ENCODE measurements at regions not wholly inside any gene's neighbourhood (a gene's known extent, or its start where the extent isn't known, plus 50 kb on each side); places are given as distances from the start of the nearest gene placed in this dataset.

DNA sequence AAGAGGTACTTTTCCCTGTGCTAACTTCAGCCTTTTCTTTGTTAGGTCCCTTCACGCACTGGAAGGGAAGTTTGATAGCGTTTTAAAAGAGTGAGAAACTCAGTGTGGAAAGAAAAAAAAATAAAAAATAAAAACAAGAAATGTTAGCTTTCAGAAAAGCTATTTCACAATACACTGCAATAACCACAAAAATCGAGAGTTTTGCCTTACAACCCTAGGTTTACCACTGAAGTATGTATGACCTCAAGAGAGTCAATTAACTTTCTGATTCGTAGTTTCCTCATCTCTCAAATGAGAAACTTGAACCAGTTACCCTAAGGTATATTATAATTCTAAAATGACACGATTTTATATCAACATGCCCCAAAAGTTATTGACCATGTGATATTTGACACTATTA lies 93.9 kb upstream of the JADE1 start:
- peaks cover 0 to 2% (median 0%) of the 10 kb centered on the region in 11 donors for H3K9me3 Mint-ChIP-seq
- no peak for DNase-seq
- H3K27me3 Mint-ChIP-seq = peaks cover 0 to 10% (median 0%) of the 10 kb centered on the region in 5 donors
- H3K4me1 ChIP-seq (ENCODE audit: control insufficient read depth in 2 of 2, insufficient read depth in 2 of 2, low read length in 2 of 2) = no peaks in the 10 kb centered on the region
- intact Hi-C loops (cut with micrococcal nuclease) = no loop called here
- POLR2A ChIA-PET = no interaction called here
- no peak overlapping the region for H3K4me3 Mint-ChIP-seq
- H3K27ac ChIP-seq (ENCODE audit: low read depth, low read length) = no peak overlapping the region
- H3K27ac Mint-ChIP-seq = no peak overlapping the region
- CTCF ChIA-PET = no interaction called here
- no peaks in the 10 kb centered on the region for H3K9me3 ChIP-seq (ENCODE audit: control insufficient read depth in 2 of 3, low read length in 3 of 3)
- no peak for ATAC-seq
- no peak overlapping the region for H3K4me3 ChIP-seq (ENCODE audit: low read length)
- peaks cover 0 to 3% (median 0%) of the 10 kb centered on the region in 5 donors for H3K36me3 Mint-ChIP-seq
- no peaks in the 10 kb centered on the region for H3K36me3 ChIP-seq (ENCODE audit: control insufficient read depth in 2 of 3, insufficient read depth in 3 of 3, low read length in 3 of 3)
- H3K27me3 ChIP-seq (ENCODE audit: control insufficient read depth in 2 of 2, insufficient read depth in 2 of 2, low read length in 2 of 2) = peaks cover 0 to 3% of the 10 kb centered on the region in 2 donors
- H3K4me1 Mint-ChIP-seq = peaks cover 0 to 19% (median 9%) of the 10 kb centered on the region in 7 donors

DNA sequence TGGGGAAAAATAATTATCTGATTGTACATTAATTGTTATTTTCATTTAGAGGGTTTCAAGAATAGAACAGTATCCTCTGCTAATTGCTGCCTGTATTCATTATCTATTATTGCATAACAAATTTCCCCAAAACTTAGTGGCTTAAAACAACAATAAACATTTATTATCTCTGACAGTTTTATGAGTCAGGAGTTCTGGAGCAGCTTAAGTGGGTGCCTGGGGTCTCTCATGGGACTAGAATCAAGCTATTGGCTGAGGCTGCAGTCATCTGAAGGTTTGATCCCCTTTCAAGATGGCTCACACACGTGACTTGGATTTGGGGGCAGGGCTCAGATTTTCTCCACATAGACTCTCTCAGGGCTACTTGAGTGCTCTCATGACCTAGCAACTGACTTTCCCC lies 98.1 kb upstream of the JADE1 start:
- ChIA-PET POLR2A (no interaction called here), CTCF (no interaction called here)
- DNase-seq = no peak
- Mint-ChIP-seq H3K4me3 (no peak overlapping the region), H3K27ac (peak overlapping the region in 2 of 9 donors; percentile 5 to 14), H3K27me3 (no peaks in the 10 kb centered on the region), H3K36me3 (peaks cover 0 to 8% (median 0%) of the 10 kb centered on the region in 5 donors), H3K4me1 (peaks cover 9 to 44% (median 34%) of the 10 kb centered on the region in 7 donors), H3K9me3 (peaks cover 0 to 7% (median 0%) of the 10 kb centered on the region in 11 donors)
- Histone ChIP-seq H3K4me3 (ENCODE audit: low read length) (no peak overlapping the region), H3K27ac (ENCODE audit: low read depth, low read length) (no peak overlapping the region), H3K36me3 (ENCODE audit: control insufficient read depth in 2 of 3, insufficient read depth in 3 of 3, low read length in 3 of 3) (no peaks in the 10 kb centered on the region), H3K4me1 (ENCODE audit: control insufficient read depth in 2 of 2, insufficient read depth in 2 of 2, low read length in 2 of 2) (peaks cover 0 to 12% of the 10 kb centered on the region in 2 donors), H3K9me3 (ENCODE audit: control insufficient read depth in 2 of 3, low read length in 3 of 3) (no peaks in the 10 kb centered on the region), H3K27me3 (ENCODE audit: control insufficient read depth in 2 of 2, insufficient read depth in 2 of 2, low read length in 2 of 2) (peaks cover 0 to 3% of the 10 kb centered on the region in 2 donors)
- no peak for ATAC-seq
- intact Hi-C loops (cut with micrococcal nuclease) = no loop called here

DNA sequence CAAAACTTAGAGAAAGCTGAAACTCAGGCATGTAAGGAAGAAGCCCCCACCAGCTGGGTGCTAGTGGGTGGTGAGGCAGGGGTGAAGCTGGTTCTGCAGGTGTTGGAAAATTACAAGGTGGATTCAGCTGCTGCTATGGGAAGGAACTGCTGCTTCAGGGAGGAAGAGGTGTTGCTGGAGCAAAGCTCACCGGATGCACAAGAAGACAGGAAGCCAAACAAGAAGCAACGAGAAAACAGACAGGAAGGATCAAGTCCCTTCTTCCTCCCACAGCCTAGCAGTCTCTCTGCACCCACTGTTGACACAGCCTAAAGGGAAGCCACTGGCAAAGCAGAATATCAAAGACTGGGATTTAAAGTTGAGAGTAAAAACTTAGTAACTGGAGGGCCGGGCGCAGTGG lies 100.2 kb upstream of the JADE1 start:
- peaks cover 0 to 6% (median 0%) of the 10 kb centered on the region in 5 donors for H3K36me3 Mint-ChIP-seq
- Histone ChIP-seq H3K36me3 (ENCODE audit: control insufficient read depth in 2 of 3, insufficient read depth in 3 of 3, low read length in 3 of 3) (no peaks in the 10 kb centered on the region), H3K4me1 (ENCODE audit: control insufficient read depth in 2 of 2, insufficient read depth in 2 of 2, low read length in 2 of 2) (peaks cover 0 to 12% of the 10 kb centered on the region in 2 donors), H3K27me3 (ENCODE audit: control insufficient read depth in 2 of 2, insufficient read depth in 2 of 2, low read length in 2 of 2) (no peaks in the 10 kb centered on the region), H3K4me3 (ENCODE audit: low read length) (no peak overlapping the region), H3K27ac (ENCODE audit: low read depth, low read length) (no peak overlapping the region), H3K9me3 (ENCODE audit: control insufficient read depth in 2 of 3, low read length in 3 of 3) (no peaks in the 10 kb centered on the region)
- peak overlapping the region; percentile 4 to 84 (median 62) for H3K4me3 Mint-ChIP-seq
- no peaks in the 10 kb centered on the region for H3K27me3 Mint-ChIP-seq
- intact Hi-C loops (cut with micrococcal nuclease) = loop anchor here in 1 of 2 donors (5.0 kb wide), 1 partner anchor 103 kb away; no protein-coding TSS in a partner anchor
- ATAC-seq (no peak), DNase-seq (peak in 6 of 9 donors; percentile 0 to 33 (median 28))
- CTCF ChIA-PET = no interaction called here
- H3K27ac Mint-ChIP-seq = peak overlapping the region; percentile 65 to 91 (median 91)
- H3K9me3 Mint-ChIP-seq = peaks cover 0 to 7% (median 0%) of the 10 kb centered on the region in 11 donors
- peaks cover 9 to 42% (median 34%) of the 10 kb centered on the region in 7 donors for H3K4me1 Mint-ChIP-seq
- POLR2A ChIA-PET = interaction anchor here (0.6 kb wide), 1 partner anchor 26 kb away, joined by 3 read pairs; no protein-coding TSS in a partner anchor

DNA sequence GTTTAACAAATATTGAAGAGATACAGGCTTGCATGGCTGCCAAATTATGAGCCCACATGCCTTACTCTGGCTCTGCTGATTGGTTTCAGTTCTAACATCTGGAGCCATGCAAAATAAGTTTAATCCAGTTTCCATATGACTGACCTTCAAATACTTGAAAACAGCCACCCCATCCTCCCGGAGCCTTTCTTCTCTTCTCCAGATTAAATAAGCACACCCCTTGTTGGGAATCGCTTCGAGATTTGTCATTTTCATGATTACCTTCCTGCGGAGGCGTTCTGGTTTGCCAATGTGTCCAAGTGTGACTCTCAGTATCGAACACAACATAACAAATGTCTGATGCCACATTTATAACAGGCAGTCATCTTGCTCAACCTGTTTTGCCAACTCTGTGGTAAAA lies 101.6 kb upstream of the JADE1 start:
- ChIA-PET CTCF (no interaction called here), POLR2A (no interaction called here)
- no peaks in the 10 kb centered on the region for H3K36me3 ChIP-seq (ENCODE audit: control insufficient read depth in 2 of 3, insufficient read depth in 3 of 3, low read length in 3 of 3)
- peaks cover 5 to 31% (median 28%) of the 10 kb centered on the region in 7 donors for H3K4me1 Mint-ChIP-seq
- H3K27me3 Mint-ChIP-seq = no peaks in the 10 kb centered on the region
- ATAC-seq (no peak), DNase-seq (no peak)
- no peak overlapping the region for H3K27ac ChIP-seq (ENCODE audit: low read depth, low read length)
- peaks cover 0 to 7% (median 0%) of the 10 kb centered on the region in 11 donors for H3K9me3 Mint-ChIP-seq
- peaks cover 0 to 12% of the 10 kb centered on the region in 2 donors for H3K4me1 ChIP-seq (ENCODE audit: control insufficient read depth in 2 of 2, insufficient read depth in 2 of 2, low read length in 2 of 2)
- intact Hi-C loops (cut with micrococcal nuclease) = loop anchor here in 1 of 2 donors (5.0 kb wide), 1 partner anchor 104 kb away; no protein-coding TSS in a partner anchor
- H3K4me3 Mint-ChIP-seq = no peak overlapping the region
- H3K27me3 ChIP-seq (ENCODE audit: control insufficient read depth in 2 of 2, insufficient read depth in 2 of 2, low read length in 2 of 2) = no peaks in the 10 kb centered on the region
- peaks cover 0 to 6% (median 0%) of the 10 kb centered on the region in 5 donors for H3K36me3 Mint-ChIP-seq
- no peaks in the 10 kb centered on the region for H3K9me3 ChIP-seq (ENCODE audit: control insufficient read depth in 2 of 3, low read length in 3 of 3)
- H3K27ac Mint-ChIP-seq = peak overlapping the region in 4 of 9 donors; percentile 77 to 91 (median 88)
- no peak overlapping the region for H3K4me3 ChIP-seq (ENCODE audit: low read length)

DNA sequence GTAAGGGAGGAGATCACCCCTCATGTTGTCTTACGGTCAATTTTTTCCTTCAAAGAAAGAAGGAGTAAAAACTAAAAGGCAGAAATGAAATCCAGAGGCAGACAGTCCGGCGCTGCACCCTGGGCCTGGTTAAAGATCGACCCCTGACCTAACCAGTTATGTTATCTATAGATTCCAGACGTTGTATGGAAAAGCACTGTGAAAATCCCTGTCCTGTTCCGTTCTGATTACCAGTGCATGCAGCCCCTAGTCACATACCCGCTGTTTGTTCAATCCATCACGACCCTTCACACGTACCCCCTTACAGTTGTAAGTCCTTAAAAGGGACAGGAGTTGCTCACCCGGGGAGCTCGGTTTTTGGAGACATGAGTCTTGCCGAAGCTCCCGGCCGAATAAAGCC lies 105.6 kb upstream of the JADE1 start:
- intact Hi-C loops (cut with micrococcal nuclease) = no loop called here
- no peak overlapping the region for H3K27ac Mint-ChIP-seq
- no peak for ATAC-seq
- ChIA-PET CTCF (no interaction called here), POLR2A (no interaction called here)
- H3K4me3 Mint-ChIP-seq = no peak overlapping the region
- no peaks in the 10 kb centered on the region for H3K9me3 ChIP-seq (ENCODE audit: control insufficient read depth in 2 of 3, low read length in 3 of 3)
- H3K36me3 ChIP-seq (ENCODE audit: control insufficient read depth in 2 of 3, insufficient read depth in 3 of 3, low read length in 3 of 3) = no peaks in the 10 kb centered on the region
- H3K27ac ChIP-seq (ENCODE audit: low read depth, low read length) = no peak overlapping the region
- no peak for DNase-seq
- H3K27me3 ChIP-seq (ENCODE audit: control insufficient read depth in 2 of 2, insufficient read depth in 2 of 2, low read length in 2 of 2) = no peaks in the 10 kb centered on the region
- no peaks in the 10 kb centered on the region for H3K27me3 Mint-ChIP-seq
- peaks cover 0 to 3% of the 10 kb centered on the region in 2 donors for H3K4me1 ChIP-seq (ENCODE audit: control insufficient read depth in 2 of 2, insufficient read depth in 2 of 2, low read length in 2 of 2)
- peaks cover under 1 to 12% (median 8%) of the 10 kb centered on the region in 7 donors for H3K4me1 Mint-ChIP-seq
- peaks cover 0 to 2% (median 0%) of the 10 kb centered on the region in 5 donors for H3K36me3 Mint-ChIP-seq
- H3K4me3 ChIP-seq (ENCODE audit: low read length) = no peak overlapping the region
- peaks cover 0 to 2% (median 0%) of the 10 kb centered on the region in 11 donors for H3K9me3 Mint-ChIP-seq

DNA sequence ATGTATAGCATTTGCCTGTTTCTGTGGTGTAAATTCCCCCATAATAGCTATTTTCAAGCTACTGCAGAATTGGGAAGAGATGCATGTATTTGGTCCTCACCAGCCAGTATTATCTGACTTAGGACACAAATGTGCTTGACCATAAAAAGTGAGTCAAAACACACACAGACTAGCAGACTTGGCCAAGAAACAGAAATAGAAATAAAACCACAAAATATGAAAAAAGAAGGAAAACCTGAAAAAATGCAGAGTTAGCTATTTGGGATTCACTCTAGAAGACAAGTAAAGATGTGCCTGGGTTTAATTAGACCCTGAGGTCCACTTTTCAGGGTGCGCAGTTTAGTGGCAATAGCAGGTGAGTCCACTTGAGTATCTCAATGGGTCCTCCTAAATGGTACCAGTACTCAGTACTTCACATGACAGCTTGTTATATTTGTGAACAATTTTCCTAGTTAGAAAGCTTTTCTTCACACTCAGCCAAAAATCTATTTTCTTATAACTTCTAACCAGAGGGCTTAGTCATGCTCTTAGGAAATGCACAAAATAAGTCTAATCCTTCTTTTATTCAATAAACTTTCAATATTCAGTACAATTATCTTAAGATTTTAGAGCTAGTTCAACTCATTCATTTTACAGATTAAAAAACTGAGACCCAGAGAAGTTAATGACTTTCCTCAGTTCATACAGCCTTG lies 108.7 kb upstream of the JADE1 start:
- ChIA-PET POLR2A (no interaction called here), CTCF (no interaction called here)
- Mint-ChIP-seq H3K27ac (no peak overlapping the region), H3K4me3 (no peak overlapping the region), H3K9me3 (no peaks in the 10 kb centered on the region), H3K27me3 (no peaks in the 10 kb centered on the region), H3K36me3 (no peaks in the 10 kb centered on the region), H3K4me1 (no peaks in the 10 kb centered on the region)
- H3K9me3 ChIP-seq (ENCODE audit: control insufficient read depth in 2 of 3, low read length in 3 of 3) = no peaks in the 10 kb centered on the region
- intact Hi-C loops (cut with micrococcal nuclease) = no loop called here
- no peaks in the 10 kb centered on the region for H3K36me3 ChIP-seq (ENCODE audit: control insufficient read depth in 2 of 3, insufficient read depth in 3 of 3, low read length in 3 of 3)
- H3K4me1 ChIP-seq (ENCODE audit: control insufficient read depth in 2 of 2, insufficient read depth in 2 of 2, low read length in 2 of 2) = no peaks in the 10 kb centered on the region
- no peaks in the 10 kb centered on the region for H3K27me3 ChIP-seq (ENCODE audit: control insufficient read depth in 2 of 2, insufficient read depth in 2 of 2, low read length in 2 of 2)
- DNase-seq (no peak), ATAC-seq (no peak)
- H3K4me3 ChIP-seq (ENCODE audit: low read length) = no peak overlapping the region
- no peak overlapping the region for H3K27ac ChIP-seq (ENCODE audit: low read depth, low read length)

DNA sequence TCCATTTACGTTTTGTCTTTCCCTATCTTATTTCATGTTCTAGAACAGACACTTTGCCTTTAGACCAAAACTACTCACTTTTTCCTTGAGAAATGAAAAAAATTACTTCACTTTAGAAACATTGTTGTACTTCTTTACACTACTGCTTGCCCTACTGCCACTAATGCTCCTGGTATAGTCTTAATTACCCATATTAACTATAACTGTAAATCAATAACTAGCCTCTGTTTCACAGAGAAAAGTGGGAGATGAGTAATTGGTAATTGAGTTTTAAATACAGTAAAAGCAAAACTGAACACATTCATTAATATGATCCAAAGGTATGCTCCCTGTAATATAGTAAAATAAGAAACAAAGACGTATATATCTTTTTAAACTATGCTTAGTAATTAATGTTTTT lies 111.1 kb upstream of the JADE1 start:
- H3K4me3 Mint-ChIP-seq = no peak overlapping the region
- H3K27me3 Mint-ChIP-seq = no peaks in the 10 kb centered on the region
- H3K27me3 ChIP-seq (ENCODE audit: control insufficient read depth in 2 of 2, insufficient read depth in 2 of 2, low read length in 2 of 2) = no peaks in the 10 kb centered on the region
- ATAC-seq (no peak), DNase-seq (no peak)
- H3K9me3 Mint-ChIP-seq = peaks cover 0 to 4% (median 0%) of the 10 kb centered on the region in 11 donors
- no peaks in the 10 kb centered on the region for H3K4me1 ChIP-seq (ENCODE audit: control insufficient read depth in 2 of 2, insufficient read depth in 2 of 2, low read length in 2 of 2)
- no peaks in the 10 kb centered on the region for H3K4me1 Mint-ChIP-seq
- ChIA-PET POLR2A (no interaction called here), CTCF (no interaction called here)
- no peaks in the 10 kb centered on the region for H3K36me3 Mint-ChIP-seq
- H3K9me3 ChIP-seq (ENCODE audit: control insufficient read depth in 2 of 3, low read length in 3 of 3) = no peaks in the 10 kb centered on the region
- H3K4me3 ChIP-seq (ENCODE audit: low read length) = no peak overlapping the region
- no peak overlapping the region for H3K27ac ChIP-seq (ENCODE audit: low read depth, low read length)
- no peak overlapping the region for H3K27ac Mint-ChIP-seq
- intact Hi-C loops (cut with micrococcal nuclease) = no loop called here
- H3K36me3 ChIP-seq (ENCODE audit: control insufficient read depth in 2 of 3, insufficient read depth in 3 of 3, low read length in 3 of 3) = no peaks in the 10 kb centered on the region

Measured in naive thymus-derived CD4-positive, alpha-beta T cell (primary cell).